Fibroblast of skin of right quadriceps (primary cell): ENCODE measurements at regions not wholly inside any gene's neighbourhood (a gene's known extent, or its start where the extent isn't known, plus 50 kb on each side); places are given as distances from the start of the nearest gene placed in this dataset.

Source experiments
- DNase-seq: peaks from one replicate; pipeline ENCODE4 v3.0.0-alpha.2; 2013

- no peak for DNase-seq
These were observed 145.2 kb upstream of the BMPER start for GRCh38 chr7:33760146-33760545.

GRCh38 chr7:33760834-33761233 is 144.5 kb upstream of the BMPER start:
- DNase-seq = no peak

GRCh38 chr7:33761449-33762080 is 143.8 kb upstream of the BMPER start:
- DNase-seq = no peak

GRCh38 chr7:33762151-33762910 is 143.0 kb upstream of the BMPER start:
- no peak for DNase-seq

GRCh38 chr7:33762911-33763306 is 142.4 kb upstream of the BMPER start:
- peak; percentile 56 for DNase-seq

- peak; percentile 57 for DNase-seq
These were observed 140.4 kb upstream of the BMPER start for GRCh38 chr7:33764752-33765451.

GRCh38 chr7:33766405-33766804 is 138.9 kb upstream of the BMPER start:
- no peak for DNase-seq

GRCh38 chr7:33769930-33770329 is 135.4 kb upstream of the BMPER start:
- no peak for DNase-seq

- peak; percentile 44 for DNase-seq
These were observed 134.8 kb upstream of the BMPER start for GRCh38 chr7:33770576-33770975.

GRCh38 chr7:33771422-33771821 is 133.9 kb upstream of the BMPER start:
- no peak for DNase-seq

GRCh38 chr7:33773053-33773452 is 132.3 kb upstream of the BMPER start:
- DNase-seq = peak; percentile 65

GRCh38 chr7:33774762-33775523 is 130.4 kb upstream of the BMPER start:
- peak; percentile 90 for DNase-seq

GRCh38 chr7:33775790-33776189 is 129.5 kb upstream of the BMPER start:
- no peak for DNase-seq

GRCh38 chr7:33776788-33777187 is 128.6 kb upstream of the BMPER start:
- no peak for DNase-seq

GRCh38 chr7:33778195-33778594 is 127.1 kb upstream of the BMPER start:
- DNase-seq = no peak

- DNase-seq = no peak
These were observed 126.1 kb upstream of the BMPER start for GRCh38 chr7:33779216-33779615.

- no peak for DNase-seq
These were observed 124.2 kb upstream of the BMPER start for GRCh38 chr7:33781167-33781566.

- DNase-seq = no peak
These were observed 123.5 kb upstream of the BMPER start for GRCh38 chr7:33781796-33782195.

- DNase-seq = no peak
These were observed 121.3 kb upstream of the BMPER start for GRCh38 chr7:33784000-33784399.

- DNase-seq = no peak
These were observed 116.8 kb upstream of the BMPER start for GRCh38 chr7:33788531-33788930.

- peak; percentile 43 for DNase-seq
These were observed 115.3 kb upstream of the BMPER start for GRCh38 chr7:33789871-33790630.

- DNase-seq = no peak
These were observed 114.6 kb upstream of the BMPER start for GRCh38 chr7:33790746-33791145.

- DNase-seq = no peak
These were observed 113.3 kb upstream of the BMPER start for GRCh38 chr7:33792041-33792440.
